CD4-positive, CD25-positive, alpha-beta regulatory T cell (primary cell): ENCODE measurements at regions not wholly inside any gene's neighbourhood (a gene's known extent, or its start where the extent isn't known, plus 50 kb on each side); places are given as distances from the start of the nearest gene placed in this dataset.

Experiments
- ATAC-seq, 2 donors: fragments of 150-1000 bp; cut with Tn5 transposase; one replicate each; pipeline ENCODE4 v1.10.0; 2021; ENCODE audit warnings: low read depth in 2 of 2, moderate number of reproducible peaks in 2 of 2, moderate library complexity in 1 of 2
- DNase-seq, 3 donors: peaks; one replicate each; pipeline versions ENCODE4 v3.0.0 to v3.0.0-alpha.2; 2012 to 2022; ENCODE audit warnings: mixed read lengths in 1 of 3
- H3K27ac ChIP-seq: one replicate; pipeline ENCODE4 v1.7.0; 2013; ENCODE audit warnings: mild to moderate bottlenecking, low read length; ENCODE audit not compliant: insufficient read depth, poor library complexity, severe bottlenecking
- H3K27me3 ChIP-seq: one replicate; pipeline ENCODE4 v1.7.0; 2013; ENCODE audit warnings: low read length; ENCODE audit not compliant: control insufficient read depth, insufficient read depth
- H3K36me3 ChIP-seq: one replicate; pipeline ENCODE4 v1.7.0; 2013; ENCODE audit warnings: mild to moderate bottlenecking, low read length, moderate library complexity; ENCODE audit not compliant: control insufficient read depth, insufficient read depth
- H3K4me1 ChIP-seq: 2 replicates; pipeline ENCODE4 v1.7.0; 2013; ENCODE audit warnings: mild to moderate bottlenecking, low read length; ENCODE audit not compliant: insufficient read depth, control insufficient read depth, poor library complexity, severe bottlenecking
- H3K4me3 ChIP-seq: one replicate; pipeline ENCODE4 v1.7.0; 2013; ENCODE audit warnings: low read depth, mild to moderate bottlenecking, low read length, moderate library complexity
- H3K9me3 ChIP-seq, 2 experiments: 1 replicate in 1 of 2; 2 replicates in 1 of 2; pipeline ENCODE4 v1.7.0; 2013; ENCODE audit warnings: low read length in 2 of 2, mild to moderate bottlenecking in 1 of 2, moderate library complexity in 1 of 2; ENCODE audit not compliant: control insufficient read depth in 2 of 2
- H3K27ac Mint-ChIP-seq, 3 donors: one replicate each; pipeline ENCODE4 v1.8.0; 2020 to 2022; ENCODE audit warnings: mild to moderate bottlenecking in 3 of 3, mixed read lengths in 3 of 3, moderate library complexity in 2 of 3
- H3K27me3 Mint-ChIP-seq: one replicate; pipeline ENCODE4 v1.8.0; 2022; ENCODE audit warnings: mild to moderate bottlenecking, mixed read lengths
- H3K36me3 Mint-ChIP-seq: one replicate; pipeline ENCODE4 v1.8.0; 2020; ENCODE audit warnings: mixed read lengths
- H3K4me1 Mint-ChIP-seq, 4 donors: one replicate each; pipeline ENCODE4 v1.8.0; 2020 to 2022; ENCODE audit warnings: mixed read lengths in 4 of 4, mild to moderate bottlenecking in 1 of 4
- H3K4me3 Mint-ChIP-seq, 4 donors: one replicate each; pipeline ENCODE4 v1.8.0; 2020 to 2022; ENCODE audit warnings: mild to moderate bottlenecking in 4 of 4, mixed read lengths in 4 of 4, moderate library complexity in 3 of 4
- H3K9me3 Mint-ChIP-seq, 7 donors: one replicate each; pipeline ENCODE4 v1.8.0; 2020 to 2022; ENCODE audit warnings: mixed read lengths in 7 of 7, mild to moderate bottlenecking in 3 of 7, moderate library complexity in 2 of 7

DNA sequence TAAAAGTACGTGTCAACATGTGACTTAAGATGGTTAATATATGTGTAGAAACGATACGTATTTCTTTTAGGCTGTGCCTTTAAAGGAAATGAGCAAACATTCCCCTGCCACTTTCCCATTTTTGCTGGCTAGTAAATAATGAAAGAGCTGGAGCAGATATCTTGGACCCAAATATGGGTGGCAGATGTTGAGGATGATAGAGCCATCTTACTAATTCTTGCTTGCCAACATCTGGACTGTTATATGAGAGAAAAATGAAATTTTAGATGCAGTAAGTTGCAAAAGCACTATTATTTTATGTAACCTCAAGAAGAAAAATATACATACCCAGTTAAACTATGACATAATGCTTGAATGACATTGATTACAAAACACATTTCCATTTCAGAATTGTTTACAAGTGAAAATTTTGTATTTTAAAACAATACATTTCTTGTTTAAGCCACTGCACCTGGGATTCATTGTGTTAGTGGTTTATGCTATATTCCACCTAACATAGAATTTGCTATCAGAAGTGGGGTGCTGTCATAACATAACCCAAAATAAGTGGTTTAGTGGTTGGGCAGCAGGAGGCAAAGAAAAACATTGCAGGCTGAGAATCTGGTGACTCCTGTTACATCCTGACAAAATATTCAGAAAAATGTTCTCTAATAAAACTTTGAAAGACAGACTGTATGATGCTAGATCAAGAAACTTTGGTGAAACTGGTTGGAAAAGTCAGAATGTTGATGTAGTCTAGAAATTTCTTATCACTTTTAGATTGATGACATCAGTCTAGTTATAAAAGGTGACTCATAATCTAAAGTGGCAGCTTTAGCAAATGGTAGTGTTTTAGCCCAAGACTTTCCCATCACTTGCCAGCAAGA, 305.0 kb downstream of the PTEN start:
- Mint-ChIP-seq H3K27ac (no peak overlapping the region), H3K27me3 (no peaks in the 10 kb centered on the region), H3K4me1 (peaks cover 0 to 28% (median 17%) of the 10 kb centered on the region in 4 donors), H3K9me3 (peaks cover 2 to 7% (median 3%) of the 10 kb centered on the region in 7 donors), H3K36me3 (no peaks in the 10 kb centered on the region), H3K4me3 (no peak overlapping the region)
- Histone ChIP-seq H3K27ac (no peak overlapping the region), H3K4me3 (no peak overlapping the region), H3K36me3 (no peaks in the 10 kb centered on the region), H3K27me3 (no peaks in the 10 kb centered on the region), H3K9me3 (no peaks in the 10 kb centered on the region), H3K4me1 (peaks cover 4% of the 10 kb centered on the region)
- DNase-seq, result no peak
- ATAC-seq, result no peak

- peaks cover 4% of the 10 kb centered on the region for H3K4me1 ChIP-seq
- no peaks in the 10 kb centered on the region for H3K9me3 ChIP-seq
- ATAC-seq, result no peak
- Mint-ChIP-seq H3K9me3 (peaks cover 2 to 7% (median 3%) of the 10 kb centered on the region in 7 donors), H3K36me3 (no peaks in the 10 kb centered on the region), H3K27me3 (no peaks in the 10 kb centered on the region), H3K4me3 (no peak overlapping the region), H3K27ac (no peak overlapping the region), H3K4me1 (peaks cover 0 to 29% (median 17%) of the 10 kb centered on the region in 4 donors)
- no peaks in the 10 kb centered on the region for H3K27me3 ChIP-seq
- H3K4me3 ChIP-seq, result no peak overlapping the region
- no peak for DNase-seq
- no peaks in the 10 kb centered on the region for H3K36me3 ChIP-seq
- H3K27ac ChIP-seq, result no peak overlapping the region
Measured at GRCh38 chr10:88169037-88169319, 305.6 kb downstream of the PTEN start.

DNA sequence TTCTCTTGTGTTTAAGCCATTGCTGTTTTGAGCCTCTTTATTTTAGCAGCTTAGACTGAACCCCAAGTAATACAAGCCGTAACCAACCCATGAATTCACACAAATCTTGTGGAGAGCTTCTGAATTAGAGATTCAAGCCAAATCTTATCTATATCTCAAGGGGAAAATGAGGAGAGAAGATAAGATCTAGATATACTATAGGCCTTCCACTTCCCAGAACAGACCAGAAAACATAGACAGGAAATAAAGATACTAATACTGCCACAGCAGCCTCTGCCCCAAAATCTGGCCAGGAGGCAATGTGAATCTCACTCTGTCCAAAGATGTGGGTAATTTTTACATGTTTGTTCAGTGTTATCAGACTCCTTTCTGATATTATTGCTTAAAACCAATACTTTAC, 307.2 kb downstream of the PTEN start:
- H3K36me3 ChIP-seq, result no peaks in the 10 kb centered on the region
- H3K27ac ChIP-seq, result no peak overlapping the region
- no peaks in the 10 kb centered on the region for H3K27me3 ChIP-seq
- Mint-ChIP-seq H3K27ac (peak overlapping the region in 2 of 3 donors; percentile 4 to 52), H3K27me3 (no peaks in the 10 kb centered on the region), H3K4me1 (peaks cover 0 to 29% (median 17%) of the 10 kb centered on the region in 4 donors), H3K9me3 (peaks cover 2 to 17% (median 8%) of the 10 kb centered on the region in 7 donors), H3K36me3 (peaks cover 3% of the 10 kb centered on the region), H3K4me3 (no peak overlapping the region)
- ATAC-seq, result no peak
- DNase-seq, result no peak
- H3K9me3 ChIP-seq, result peaks cover 0 to 2% of the 10 kb centered on the region in 2 experiments
- H3K4me1 ChIP-seq, result peaks cover 4% of the 10 kb centered on the region
- H3K4me3 ChIP-seq, result no peak overlapping the region

DNA sequence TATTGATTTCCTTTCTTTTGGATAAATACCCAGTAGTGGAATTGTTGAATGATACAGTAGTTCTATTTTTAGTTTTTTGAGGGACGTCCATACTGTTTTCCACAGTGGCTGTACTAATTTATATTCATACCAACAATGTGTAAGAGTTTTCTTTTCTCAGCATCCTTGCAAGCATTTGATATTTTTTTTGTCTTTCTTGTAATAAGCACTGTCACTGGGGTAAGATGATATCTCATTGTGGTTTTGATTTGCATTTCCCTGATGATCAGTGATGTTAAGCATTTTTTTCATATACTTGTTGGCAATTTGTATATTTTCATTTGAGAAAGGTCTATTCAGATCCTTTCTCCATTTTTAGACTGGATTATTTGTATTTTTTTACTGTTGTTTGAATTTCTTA, 308.7 kb downstream of the PTEN start:
- no peak for ATAC-seq
- Mint-ChIP-seq H3K27me3 (no peaks in the 10 kb centered on the region), H3K4me3 (no peak overlapping the region), H3K36me3 (peaks cover 3% of the 10 kb centered on the region), H3K9me3 (peaks cover 3 to 25% (median 8%) of the 10 kb centered on the region in 7 donors), H3K4me1 (peaks cover 0 to 29% (median 17%) of the 10 kb centered on the region in 4 donors), H3K27ac (no peak overlapping the region)
- Histone ChIP-seq H3K27me3 (no peaks in the 10 kb centered on the region), H3K9me3 (peaks cover 6 to 7% of the 10 kb centered on the region in 2 experiments), H3K36me3 (no peaks in the 10 kb centered on the region), H3K4me1 (peaks cover 4% of the 10 kb centered on the region), H3K27ac (no peak overlapping the region), H3K4me3 (no peak overlapping the region)
- peak in 2 of 3 donors; percentile 9 to 20 for DNase-seq

GRCh38 chr10:88174391-88174790, 311.0 kb downstream of the PTEN start:
- Histone ChIP-seq H3K9me3 (peaks cover 6 to 7% of the 10 kb centered on the region in 2 experiments), H3K4me1 (peaks cover 4% of the 10 kb centered on the region), H3K4me3 (no peak overlapping the region), H3K27ac (no peak overlapping the region), H3K27me3 (no peaks in the 10 kb centered on the region), H3K36me3 (no peaks in the 10 kb centered on the region)
- Mint-ChIP-seq H3K36me3 (peaks cover 12% of the 10 kb centered on the region), H3K9me3 (peaks cover 3 to 28% (median 5%) of the 10 kb centered on the region in 7 donors), H3K4me3 (no peak overlapping the region), H3K4me1 (peaks cover 0 to 27% (median 17%) of the 10 kb centered on the region in 4 donors), H3K27me3 (no peaks in the 10 kb centered on the region), H3K27ac (no peak overlapping the region)
- ATAC-seq (no peak), DNase-seq (no peak)

DNA sequence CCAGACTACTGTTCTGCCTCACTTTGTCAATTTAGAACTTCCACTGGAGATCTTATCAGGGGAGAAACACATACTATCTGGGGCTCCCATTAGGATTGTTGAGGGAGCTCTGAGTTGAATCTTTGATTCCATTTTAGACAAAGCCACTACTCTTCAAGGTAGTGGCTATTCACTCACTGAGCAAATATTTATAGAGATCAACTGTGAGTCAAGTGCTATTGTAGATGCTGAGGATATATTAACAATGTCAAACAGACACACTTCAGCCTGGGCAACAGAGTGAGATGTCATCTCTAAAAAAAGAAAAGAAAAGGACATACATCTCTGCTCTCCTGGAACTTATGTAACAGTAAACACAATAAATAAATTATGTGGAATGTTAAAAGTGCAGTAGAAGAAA, 315.3 kb downstream of the PTEN start:
- Mint-ChIP-seq H3K9me3 (peaks cover 3 to 28% (median 5%) of the 10 kb centered on the region in 7 donors), H3K4me3 (no peak overlapping the region), H3K27ac (no peak overlapping the region), H3K27me3 (no peaks in the 10 kb centered on the region), H3K36me3 (peaks cover 12% of the 10 kb centered on the region), H3K4me1 (peaks cover 0 to 7% (median 0%) of the 10 kb centered on the region in 4 donors)
- H3K4me3 ChIP-seq, result no peak overlapping the region
- H3K4me1 ChIP-seq, result no peaks in the 10 kb centered on the region
- no peaks in the 10 kb centered on the region for H3K27me3 ChIP-seq
- no peak for ATAC-seq
- H3K27ac ChIP-seq, result no peak overlapping the region
- H3K36me3 ChIP-seq, result no peaks in the 10 kb centered on the region
- DNase-seq, result no peak
- peaks cover 6 to 7% of the 10 kb centered on the region in 2 experiments for H3K9me3 ChIP-seq

DNA sequence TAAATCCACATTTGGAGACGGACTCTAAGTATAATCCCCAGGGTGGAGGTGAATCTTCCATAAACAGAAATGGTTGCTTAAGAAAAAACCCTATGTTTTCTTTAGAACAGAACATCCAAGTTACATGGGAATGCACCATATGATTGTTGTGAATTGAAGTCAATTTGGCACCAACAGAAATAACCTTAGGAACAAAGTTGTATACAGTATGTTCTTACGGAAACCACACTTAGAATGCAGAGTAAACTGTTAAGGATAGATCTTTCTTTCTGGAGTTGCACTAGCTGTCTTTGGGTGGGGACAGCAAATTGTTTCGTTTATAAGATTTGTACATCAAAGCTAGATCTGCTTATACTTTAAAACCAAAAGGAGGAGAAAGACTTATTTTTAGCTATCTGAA, 316.4 kb downstream of the PTEN start:
- no peaks in the 10 kb centered on the region for H3K4me1 ChIP-seq
- Mint-ChIP-seq H3K4me1 (peaks cover 0 to 7% (median 0%) of the 10 kb centered on the region in 4 donors), H3K27me3 (no peaks in the 10 kb centered on the region), H3K4me3 (no peak overlapping the region), H3K27ac (no peak overlapping the region), H3K36me3 (peaks cover 9% of the 10 kb centered on the region), H3K9me3 (peaks cover 2 to 20% (median 4%) of the 10 kb centered on the region in 7 donors)
- H3K9me3 ChIP-seq, result peaks cover 5 to 6% of the 10 kb centered on the region in 2 experiments
- no peak overlapping the region for H3K27ac ChIP-seq
- no peak overlapping the region for H3K4me3 ChIP-seq
- no peaks in the 10 kb centered on the region for H3K36me3 ChIP-seq
- DNase-seq, result no peak
- ATAC-seq, result no peak
- H3K27me3 ChIP-seq, result no peaks in the 10 kb centered on the region
